T-cell (primary cell): ENCODE measurements at regions not wholly inside any gene's neighbourhood (a gene's known extent, or its start where the extent isn't known, plus 50 kb on each side); places are given as distances from the start of the nearest gene placed in this dataset.
"Not testable (repeated sequence)": the region's sequence is repeated elsewhere in the genome, so short reads cannot be mapped to it uniquely, and the experiment has no call there.

Source experiments
- ATAC-seq, 4 experiments: fragments of 200-7000 bp in 3 of 4; fragments of 150-1000 bp in 1 of 4; cut with Tn5 transposase; replicated peaks in 1 of 4; 1 replicate in 3 of 4; 2 replicates in 1 of 4; pipeline ENCODE4 v1.10.0; 2021; ENCODE audit warnings: moderate library complexity in 3 of 4, mild to moderate bottlenecking in 2 of 4, moderate number of reproducible peaks in 1 of 4
- CTCF ChIA-PET, 2 donors: fragments of 300-600 bp; sonication (Branson Sonifier 250); formaldehyde crosslinking; loops; one replicate each; lab custom pipeline; 2022; ENCODE audit warnings: antibody characterized with exemption in 2 of 2; lab: Charles Lee
- POLR2A ChIA-PET, 2 donors: fragments of 300-600 bp; sonication (Branson Sonifier 250); formaldehyde crosslinking; loops; one replicate each; lab custom pipeline; 2022; ENCODE audit warnings: antibody characterized with exemption in 2 of 2; lab: Charles Lee
- DNase-seq, 35 experiments: peaks; one replicate each; pipeline versions ENCODE4 v3.0.0 to v3.0.0-alpha.2; 2013 to 2023
- H3K27ac ChIP-seq: one replicate; pipeline ENCODE4 v1.5.1; 2013; ENCODE audit warnings: low read length
- H3K27me3 ChIP-seq, 2 experiments: replicated peaks in 1 of 2; 1 replicate in 1 of 2; 2 replicates in 1 of 2; pipeline versions ENCODE4 v1.6.1 to v1.7.0; 2013; ENCODE audit warnings: low read length in 1 of 2, mixed read lengths in 1 of 2; ENCODE audit not compliant: control insufficient read depth in 2 of 2, insufficient read depth in 2 of 2; ENCODE audit errors: extremely low read depth in 1 of 2
- H3K36me3 ChIP-seq, 2 donors: 1 replicate in 1 of 2; 2 replicates in 1 of 2; pipeline versions ENCODE4 v1.6.1 to v1.7.0; 2013; ENCODE audit warnings: low read length in 1 of 2; ENCODE audit not compliant: control insufficient read depth in 2 of 2, insufficient read depth in 1 of 2; ENCODE audit errors: extremely low read depth in 1 of 2
- H3K4me1 ChIP-seq, 2 experiments: 1 replicate in 1 of 2; 2 replicates in 1 of 2; pipeline versions ENCODE4 v1.6.1 to v1.7.0; 2013; ENCODE audit warnings: low read length in 2 of 2, mixed read lengths in 1 of 2; ENCODE audit not compliant: insufficient read depth in 2 of 2, control insufficient read depth in 1 of 2; ENCODE audit errors: extremely low read depth in 1 of 2
- H3K4me3 ChIP-seq, 2 donors: 1 replicate in 1 of 2; 2 replicates in 1 of 2; pipeline versions ENCODE4 v1.5.1 to v1.7.0; 2013; ENCODE audit warnings: mild to moderate bottlenecking in 2 of 2, low read length in 1 of 2, moderate library complexity in 1 of 2; ENCODE audit not compliant: control insufficient read depth in 1 of 2; ENCODE audit errors: extremely low read depth in 1 of 2
- H3K9me3 ChIP-seq: 2 replicates; pipeline ENCODE4 v1.7.0; 2013
- H3K27ac Mint-ChIP-seq, 2 donors: one replicate each; pipeline ENCODE4 v1.8.0; 2020 to 2021; ENCODE audit warnings: mild to moderate bottlenecking in 2 of 2, mixed read lengths in 2 of 2
- H3K27me3 Mint-ChIP-seq, 2 donors: one replicate each; pipeline ENCODE4 v1.8.0; 2021 to 2022; ENCODE audit warnings: mixed read lengths in 2 of 2
- H3K36me3 Mint-ChIP-seq: one replicate; pipeline ENCODE4 v1.8.0; 2021; ENCODE audit warnings: mixed read lengths
- H3K4me1 Mint-ChIP-seq, 3 donors: one replicate each; pipeline ENCODE4 v1.8.0; 2020 to 2022; ENCODE audit warnings: mixed read lengths in 3 of 3, mild to moderate bottlenecking in 1 of 3
- H3K4me3 Mint-ChIP-seq, 3 donors: one replicate each; pipeline ENCODE4 v1.8.0; 2020 to 2022; ENCODE audit warnings: mild to moderate bottlenecking in 3 of 3, mixed read lengths in 3 of 3, moderate library complexity in 3 of 3
- H3K9me3 Mint-ChIP-seq, 3 donors: one replicate each; pipeline ENCODE4 v1.8.0; 2020 to 2022; ENCODE audit warnings: mixed read lengths in 3 of 3
- WGBS: methylation state at CpG from one replicate; pipeline ENCODE4 v1.1.5; 2013; ENCODE audit warnings: missing lambda C conversion rate; ENCODE audit not compliant: insufficient coverage; 5-methylcytosine and 5-hydroxymethylcytosine counted together

DNA sequence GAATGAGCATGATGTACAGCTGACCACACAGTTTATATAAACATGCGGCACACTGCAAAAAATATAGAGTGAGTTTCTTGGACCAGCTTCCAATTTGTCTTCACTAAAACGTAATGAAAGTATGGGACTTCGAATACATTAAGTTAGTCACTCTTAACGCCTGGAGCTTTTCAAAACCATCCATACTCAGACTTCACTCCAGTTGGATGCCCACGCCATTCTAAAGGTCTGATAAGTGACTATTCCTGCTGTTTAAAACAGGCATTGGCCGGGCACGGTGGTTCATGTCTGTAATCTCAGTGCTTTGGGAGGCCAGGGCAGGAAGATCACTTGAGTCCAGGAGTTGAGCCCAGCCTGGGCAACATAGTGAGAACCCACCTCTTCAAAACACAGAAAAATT lies 84.6 kb downstream of the MYL12B start:
- ChIA-PET CTCF (no interaction called here), POLR2A (no interaction called here)
- WGBS, result 33% methylated on average over 3 of the region's 7 CpGs
- Mint-ChIP-seq H3K36me3 (no peaks in the 10 kb centered on the region), H3K4me1 (peaks cover 0 to 5% (median 2%) of the 10 kb centered on the region in 3 donors), H3K27me3 (peaks cover 3 to 5% of the 10 kb centered on the region in 2 donors), H3K27ac (no peak overlapping the region), H3K9me3 (no peaks in the 10 kb centered on the region), H3K4me3 (no peak overlapping the region)
- Histone ChIP-seq H3K4me3 (no peak overlapping the region), H3K4me1 (no peaks in the 10 kb centered on the region), H3K27ac (no peak overlapping the region), H3K27me3 (peaks cover 0 to 6% of the 10 kb centered on the region in 2 experiments), H3K9me3 (no peaks in the 10 kb centered on the region), H3K36me3 (no peaks in the 10 kb centered on the region)
- ATAC-seq, result no peak
- DNase-seq, result no peak

- Histone ChIP-seq H3K27ac (no peak overlapping the region), H3K9me3 (no peaks in the 10 kb centered on the region), H3K36me3 (no peaks in the 10 kb centered on the region), H3K27me3 (peaks cover 0 to 6% of the 10 kb centered on the region in 2 experiments), H3K4me3 (no peak overlapping the region), H3K4me1 (no peaks in the 10 kb centered on the region)
- H3K4me1 Mint-ChIP-seq, result peaks cover 0 to 5% (median 2%) of the 10 kb centered on the region in 3 donors
- no peak for ATAC-seq
- H3K27ac Mint-ChIP-seq, result no peak overlapping the region
- POLR2A ChIA-PET, result no interaction called here
- no CpG with 5 or more reads among the region's 2 CpGs for WGBS
- CTCF ChIA-PET, result no interaction called here
- no peaks in the 10 kb centered on the region for H3K36me3 Mint-ChIP-seq
- H3K4me3 Mint-ChIP-seq, result no peak overlapping the region
- no peak for DNase-seq
- peaks cover 3 to 5% of the 10 kb centered on the region in 2 donors for H3K27me3 Mint-ChIP-seq
- H3K9me3 Mint-ChIP-seq, result no peaks in the 10 kb centered on the region
Observed at GRCh38 chr18:3347286-3347803, 85.4 kb downstream of the MYL12B start.

DNA sequence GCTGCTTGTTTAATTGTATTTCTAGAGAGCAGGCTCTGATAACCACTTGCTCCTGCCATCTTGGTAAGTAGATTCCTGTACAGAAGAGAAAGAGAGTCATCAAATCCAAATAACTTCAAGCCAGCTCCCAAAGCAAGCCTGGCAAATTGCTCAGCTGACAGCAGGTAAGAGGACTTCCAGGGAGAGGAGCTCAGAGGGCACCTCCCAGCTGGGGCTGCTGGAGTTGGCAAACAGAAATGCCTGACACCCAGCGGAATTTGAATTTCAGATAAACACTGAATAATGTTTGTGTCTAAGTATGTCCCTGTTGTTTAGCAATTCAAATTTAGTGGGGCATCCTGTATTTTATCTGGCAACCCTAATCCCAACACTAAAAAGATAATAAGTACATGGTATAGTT lies 86.2 kb downstream of the MYL12B start:
- no CpG with 5 or more reads among the region's 1 CpG for WGBS
- POLR2A ChIA-PET, result no interaction called here
- Histone ChIP-seq H3K9me3 (no peaks in the 10 kb centered on the region), H3K36me3 (no peaks in the 10 kb centered on the region), H3K4me1 (no peaks in the 10 kb centered on the region), H3K27me3 (peaks cover 0 to 9% of the 10 kb centered on the region in 2 experiments), H3K27ac (no peak overlapping the region), H3K4me3 (no peak overlapping the region)
- ATAC-seq (no peak), DNase-seq (no peak)
- Mint-ChIP-seq H3K4me1 (peaks cover 0 to 5% (median 2%) of the 10 kb centered on the region in 3 donors), H3K27ac (no peak overlapping the region), H3K9me3 (no peaks in the 10 kb centered on the region), H3K36me3 (no peaks in the 10 kb centered on the region), H3K4me3 (no peak overlapping the region), H3K27me3 (peaks cover 3 to 5% of the 10 kb centered on the region in 2 donors)
- CTCF ChIA-PET, result no interaction called here

DNA sequence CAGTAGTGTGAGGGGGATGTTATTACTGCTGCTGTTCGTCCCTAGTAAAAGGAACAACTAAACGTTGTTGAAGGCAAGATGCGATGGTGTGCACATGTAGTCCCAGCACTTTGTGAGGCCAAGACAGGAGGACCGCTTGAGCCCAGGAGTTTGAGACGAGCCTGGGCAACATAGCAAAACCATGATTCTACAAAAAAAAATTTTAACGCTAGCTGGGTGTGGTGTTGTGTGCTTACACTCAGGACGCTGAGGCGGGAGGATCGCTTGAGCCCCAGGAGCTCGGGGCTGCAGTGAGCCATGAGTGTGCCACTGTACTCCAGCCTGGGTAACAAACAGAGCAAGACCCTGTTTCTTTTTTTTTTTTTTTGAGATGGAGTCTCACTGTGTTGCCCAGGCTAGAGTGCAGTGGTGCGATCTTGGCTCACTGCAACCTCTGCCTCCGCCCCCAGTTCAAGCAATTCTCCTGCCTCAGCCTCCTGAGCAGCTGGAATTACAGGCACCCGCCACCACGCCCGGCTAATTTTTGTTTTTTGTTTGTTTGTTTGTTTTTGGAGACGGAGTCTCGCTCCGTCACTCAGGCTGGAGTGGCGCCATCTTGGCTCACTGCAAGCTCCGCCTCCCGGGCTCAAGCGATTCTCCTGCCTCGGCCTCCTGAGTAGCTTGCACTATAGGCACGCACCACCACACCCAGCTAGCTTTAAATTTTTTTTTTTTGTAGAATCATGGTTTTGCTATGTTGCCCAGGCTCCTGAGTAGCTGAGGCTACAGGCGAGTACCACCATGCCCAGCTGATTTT lies 87.3 kb downstream of the MYL12B start:
- H3K4me3 ChIP-seq, H3K27me3 Mint-ChIP-seq, DNase-seq, H3K27ac Mint-ChIP-seq, H3K4me1 Mint-ChIP-seq, H3K27me3 ChIP-seq, H3K36me3 ChIP-seq, H3K4me1 ChIP-seq, H3K9me3 ChIP-seq, H3K27ac ChIP-seq, ATAC-seq, POLR2A ChIA-PET, H3K4me3 Mint-ChIP-seq, H3K9me3 Mint-ChIP-seq, CTCF ChIA-PET, H3K36me3 Mint-ChIP-seq: not testable (repeated sequence)
- 95% methylated on average over 11 of the region's 25 CpGs for WGBS

- Histone ChIP-seq H3K36me3 (no peaks in the 10 kb centered on the region), H3K9me3 (no peaks in the 10 kb centered on the region), H3K27me3 (peaks cover 0 to 11% of the 10 kb centered on the region in 2 experiments), H3K4me1 (no peaks in the 10 kb centered on the region), H3K27ac (no peak overlapping the region), H3K4me3 (no peak overlapping the region)
- Mint-ChIP-seq H3K27me3 (peaks cover 3 to 5% of the 10 kb centered on the region in 2 donors), H3K4me3 (no peak overlapping the region), H3K9me3 (no peaks in the 10 kb centered on the region), H3K36me3 (no peaks in the 10 kb centered on the region), H3K27ac (no peak overlapping the region), H3K4me1 (no peaks in the 10 kb centered on the region)
- DNase-seq (no peak), ATAC-seq (no peak)
- 100% methylated on average over 1 of the region's 14 CpGs for WGBS
- CTCF ChIA-PET, result no interaction called here
- POLR2A ChIA-PET, result no interaction called here
Observed at GRCh38 chr18:3350021-3350420, 88.1 kb downstream of the MYL12B start.

DNA sequence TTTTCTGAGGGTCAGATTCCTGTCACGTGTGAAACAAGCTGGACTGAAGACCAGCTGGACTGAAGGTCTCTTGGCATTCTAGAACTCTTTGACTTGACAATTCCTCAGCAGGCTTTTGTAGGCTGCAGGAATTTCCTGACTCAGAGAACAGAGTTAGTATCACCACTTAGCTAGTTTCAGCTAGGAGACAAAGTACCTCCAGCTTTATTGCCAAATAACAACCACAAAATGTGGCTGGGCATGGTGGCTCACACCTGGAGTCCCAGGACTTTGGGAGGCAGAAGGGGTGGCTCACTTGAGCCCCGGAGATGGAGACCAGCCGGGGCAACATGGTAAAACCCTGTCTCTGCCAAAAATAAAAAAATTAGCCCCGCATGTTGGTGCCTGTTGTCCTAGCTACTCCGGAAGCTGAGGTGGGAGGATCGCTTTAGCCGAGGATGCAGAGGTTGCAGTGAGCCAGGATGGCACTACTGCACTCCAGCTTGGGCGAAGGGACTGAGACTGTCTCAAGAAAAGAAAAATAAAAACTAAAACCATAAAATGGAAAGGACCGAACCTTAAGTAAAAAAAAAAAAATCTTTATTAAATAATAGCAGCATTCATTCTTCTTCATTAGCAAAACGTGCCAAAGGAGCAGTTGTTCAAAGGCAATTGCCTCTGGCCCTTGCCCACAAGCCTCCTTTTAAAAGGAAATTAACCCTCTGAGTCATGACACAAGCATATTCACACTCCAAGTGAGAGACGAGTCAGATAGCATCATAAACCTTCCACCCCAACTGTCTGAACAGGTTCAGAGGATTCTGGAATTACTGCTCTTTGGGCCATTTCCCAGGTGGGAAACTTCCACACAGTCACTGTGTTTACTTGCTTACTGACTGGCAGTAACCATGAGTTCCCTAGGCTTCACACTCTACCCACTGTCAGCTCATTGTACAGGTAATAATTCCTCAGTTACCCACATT lies 88.9 kb downstream of the MYL12B start:
- ChIA-PET POLR2A (no interaction called here), CTCF (interaction anchor here in 1 of 2 donors (0.6 kb wide), 1 partner anchor 50 kb away, joined by 4 read pairs; no protein-coding TSS in a partner anchor)
- H3K27me3 Mint-ChIP-seq, result peaks cover 3 to 5% of the 10 kb centered on the region in 2 donors
- H3K4me1 ChIP-seq, result no peaks in the 10 kb centered on the region
- peaks cover 2 to 4% (median 2%) of the 10 kb centered on the region in 3 donors for H3K4me1 Mint-ChIP-seq
- H3K4me3 ChIP-seq, result no peak overlapping the region
- no peaks in the 10 kb centered on the region for H3K9me3 Mint-ChIP-seq
- no peaks in the 10 kb centered on the region for H3K36me3 Mint-ChIP-seq
- ATAC-seq (no peak), DNase-seq (no peak)
- no peak overlapping the region for H3K4me3 Mint-ChIP-seq
- no peaks in the 10 kb centered on the region for H3K36me3 ChIP-seq
- no peak overlapping the region for H3K27ac ChIP-seq
- H3K27me3 ChIP-seq, result peaks cover 0 to 15% of the 10 kb centered on the region in 2 experiments
- WGBS, result 61% methylated on average over 5 of the region's 11 CpGs
- H3K27ac Mint-ChIP-seq, result no peak overlapping the region
- no peaks in the 10 kb centered on the region for H3K9me3 ChIP-seq
